ENCODE measurements at regions not wholly inside any gene's neighbourhood (a gene's known extent, or its start where the extent isn't known, plus 50 kb on each side); places are given as distances from the start of the nearest gene placed in this dataset.
A peak's percentile ranks its signal among the peaks of the same experiment; 100 is the strongest.
"Not testable (repeated sequence)": the region's sequence is repeated elsewhere in the genome, so short reads cannot be mapped to it uniquely, and the experiment has no call there.

- DNase-seq (ENCODE audit: low read depth in 2 of 2), result no peak
Observed at GRCh38 chr3:106447723-106448301, 579.0 kb upstream of the CBLB start.

DNA sequence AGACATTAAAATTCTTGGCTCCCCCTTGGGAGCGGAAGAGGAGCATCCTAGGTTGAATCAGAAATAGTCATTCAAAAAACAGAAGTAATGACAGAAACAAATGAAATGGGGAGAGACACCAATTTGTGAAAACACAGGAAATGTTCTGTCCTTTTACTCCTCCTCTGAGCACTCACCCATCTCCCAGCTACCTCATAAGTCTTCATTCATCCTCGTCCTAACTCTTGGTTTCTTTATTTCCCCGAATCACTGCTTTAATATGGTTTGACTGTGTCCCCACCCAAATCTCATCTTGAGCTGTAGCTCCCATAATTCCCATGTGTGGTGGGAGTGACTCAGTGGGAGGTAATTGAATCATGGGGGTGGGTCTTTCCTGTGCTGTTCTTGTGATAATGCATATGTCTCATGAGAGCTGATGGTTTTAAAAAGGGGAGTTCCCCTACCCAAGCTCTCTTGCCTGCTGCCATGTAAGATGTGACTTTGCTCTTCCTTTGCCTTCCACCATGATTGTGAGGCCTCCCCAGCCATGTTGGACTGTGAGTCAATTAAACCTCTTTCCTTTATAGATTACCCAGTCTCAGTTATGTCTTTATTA lies 579.7 kb upstream of the CBLB start:
- DNase-seq (ENCODE audit: low read depth in 2 of 2), result not testable (repeated sequence)

GRCh38 chr3:106452096-106452495 lies 583.3 kb upstream of the CBLB start:
- no peak for DNase-seq (ENCODE audit: low read depth in 2 of 2)

- DNase-seq (ENCODE audit: low read depth in 2 of 2), result no peak
Observed at GRCh38 chr3:106454497-106454896, 585.7 kb upstream of the CBLB start.

DNA sequence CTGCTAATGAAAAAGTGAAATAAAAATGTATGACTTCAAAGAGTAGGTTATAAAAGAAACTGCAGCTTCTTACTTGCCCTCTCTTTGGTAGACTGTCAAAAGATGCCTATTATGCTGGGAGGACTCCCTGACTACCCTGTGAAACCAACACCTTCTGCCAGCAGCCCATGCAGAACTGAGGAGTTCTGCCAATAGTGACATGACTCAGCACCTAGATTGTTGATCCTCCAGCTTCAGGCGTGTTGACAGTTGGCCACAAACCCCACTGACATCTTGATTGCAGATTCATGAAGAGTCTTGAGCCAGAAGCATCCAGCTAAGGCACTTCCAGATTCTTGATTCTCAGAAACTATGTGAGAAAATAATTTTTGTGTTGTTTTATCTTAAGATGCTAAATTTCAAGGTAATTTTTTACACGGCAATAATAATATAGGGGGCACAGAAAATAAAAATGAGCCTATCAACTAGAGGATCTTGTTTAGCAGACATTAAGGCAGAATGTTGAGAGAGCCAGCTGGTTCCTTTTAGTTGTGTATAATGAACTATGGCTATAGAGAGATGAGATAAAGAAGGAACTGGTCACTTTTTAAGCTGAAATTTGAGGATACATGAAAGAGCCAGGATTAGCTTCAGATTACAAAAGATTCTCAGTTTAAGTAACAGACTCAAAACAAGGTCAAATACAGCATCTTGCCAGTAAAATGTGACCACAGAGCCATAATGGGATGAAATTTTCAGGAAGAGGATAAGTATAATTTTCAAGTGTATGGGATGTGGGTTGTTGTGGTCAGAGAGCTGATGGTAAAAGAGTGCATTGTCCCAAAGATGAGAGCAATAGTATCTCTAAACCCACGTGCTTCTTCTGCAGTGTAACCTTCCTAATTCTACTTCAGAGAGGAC lies 588.7 kb upstream of the CBLB start:
- peak; percentile 18 to 19 for DNase-seq (ENCODE audit: low read depth in 2 of 2)

GRCh38 chr3:106458952-106459351 lies 590.1 kb upstream of the CBLB start:
- no peak for DNase-seq (ENCODE audit: low read depth in 2 of 2)

DNA sequence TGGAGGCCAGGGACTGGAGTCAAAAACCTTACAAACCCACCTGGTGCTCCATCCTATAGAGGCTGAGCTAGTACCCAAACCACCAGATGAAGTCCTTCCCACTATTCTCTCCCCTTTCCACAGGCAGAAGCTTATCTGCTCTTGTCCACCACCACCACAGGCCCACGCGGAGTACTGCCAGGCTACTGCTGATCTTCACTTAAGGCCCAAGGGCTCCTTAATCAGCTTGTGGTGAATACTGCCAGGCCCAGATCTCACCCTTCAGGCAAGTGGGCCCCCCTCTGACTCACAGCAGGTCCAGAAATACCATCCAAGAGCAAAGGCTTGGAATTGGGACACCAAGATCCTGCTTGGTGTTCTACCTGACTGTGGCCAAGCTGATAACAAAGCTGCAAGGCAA lies 598.1 kb upstream of the CBLB start:
- no peak for DNase-seq (ENCODE audit: low read depth in 2 of 2)

DNA sequence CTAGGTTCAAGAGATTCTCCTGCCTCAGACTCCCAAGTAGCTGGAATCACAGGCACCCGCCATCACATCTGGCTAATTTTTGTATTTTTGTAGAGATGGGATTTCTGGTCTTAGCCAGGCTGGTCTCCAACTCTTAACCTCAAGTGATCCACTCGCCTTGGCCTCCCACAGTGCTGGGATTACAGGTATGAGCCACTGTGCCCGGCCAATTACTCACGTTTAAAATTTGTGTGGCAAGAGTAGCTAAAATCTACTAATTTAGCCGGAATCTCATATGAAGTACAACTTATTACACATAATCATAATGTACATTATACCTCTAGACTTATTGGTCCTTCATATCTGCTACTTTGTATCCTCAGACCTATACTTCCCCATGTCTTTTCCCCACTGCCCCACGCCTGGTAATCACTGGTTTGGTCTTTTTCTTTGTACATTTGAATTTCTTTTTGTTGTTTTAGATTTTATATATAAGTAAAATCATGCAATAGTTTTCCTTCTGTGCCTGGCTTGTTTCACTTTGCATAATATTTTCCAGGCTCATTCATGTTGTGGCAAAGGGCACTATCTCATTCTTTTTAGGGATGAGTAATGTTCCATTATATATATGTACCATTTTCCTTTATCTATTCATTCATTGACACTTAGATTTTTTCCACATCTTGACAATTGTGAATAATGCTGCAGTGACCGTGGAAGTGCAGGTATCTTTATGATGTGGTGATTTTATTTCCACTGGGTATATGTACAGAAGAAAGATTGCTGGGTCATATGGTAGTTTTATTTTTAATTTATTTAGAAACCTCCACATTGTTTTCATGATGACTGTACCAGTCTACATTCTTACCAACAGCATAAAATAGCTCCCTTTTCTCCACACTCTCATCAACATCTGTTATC lies 605.0 kb upstream of the CBLB start:
- DNase-seq (ENCODE audit: low read depth in 2 of 2), result peak in 1 of 2 donors; percentile 40

- no peak for DNase-seq (ENCODE audit: low read depth in 2 of 2)
Observed at GRCh38 chr3:106482451-106482850, 613.6 kb upstream of the CBLB start.

DNA sequence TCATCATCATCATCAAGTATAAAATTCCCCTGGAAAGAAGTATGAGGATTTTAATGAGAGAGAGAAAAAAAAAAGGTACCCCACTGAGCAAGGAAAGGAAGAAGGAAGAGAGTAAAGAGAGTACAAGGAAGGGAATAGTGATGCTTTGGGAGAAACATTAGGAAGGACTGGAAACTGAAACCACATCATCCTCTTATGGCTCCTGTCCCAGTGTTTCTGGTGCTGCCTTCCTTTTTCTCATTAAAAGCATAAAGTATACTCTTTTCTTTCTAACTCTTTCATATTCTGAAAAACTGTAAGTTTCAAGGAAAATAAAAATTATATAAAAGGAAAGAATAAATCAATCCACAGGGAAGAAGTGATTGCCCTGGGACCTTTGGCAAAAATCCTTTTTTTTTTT lies 616.4 kb upstream of the CBLB start:
- no peak for DNase-seq (ENCODE audit: low read depth in 2 of 2)

- no peak for DNase-seq (ENCODE audit: low read depth in 2 of 2)
Observed at GRCh38 chr3:106485802-106486201, 617.0 kb upstream of the CBLB start.

- not testable (repeated sequence) for DNase-seq (ENCODE audit: low read depth in 2 of 2)
Observed at GRCh38 chr3:106486945-106487639, 618.3 kb upstream of the CBLB start.

- DNase-seq (ENCODE audit: low read depth in 2 of 2), result no peak
Observed at GRCh38 chr3:106488331-106488730, 619.5 kb upstream of the CBLB start.

GRCh38 chr3:106491796-106492195 lies 623.0 kb upstream of the CBLB start:
- no peak for DNase-seq (ENCODE audit: low read depth in 2 of 2)

- DNase-seq (ENCODE audit: low read depth in 2 of 2), result no peak
Observed at GRCh38 chr3:106508331-106508893, 639.6 kb upstream of the CBLB start.

DNA sequence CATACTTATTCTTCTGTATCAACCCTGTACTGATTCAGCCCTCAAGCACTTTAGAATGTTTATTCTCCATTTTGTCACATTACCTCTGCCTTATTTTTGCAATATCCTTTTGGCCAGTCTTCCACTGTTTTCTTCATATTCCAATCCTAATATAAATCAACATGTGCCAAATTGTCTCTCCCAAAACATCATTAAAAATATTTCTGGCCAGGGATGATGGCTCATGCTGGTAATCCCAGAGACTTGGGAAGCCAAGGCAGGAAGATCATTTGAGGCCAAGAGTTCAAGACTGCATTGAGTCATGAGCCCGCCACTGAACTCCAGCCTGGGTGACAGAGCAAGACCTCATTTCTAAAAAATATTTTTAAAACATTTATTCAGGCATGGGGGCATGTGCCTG lies 641.4 kb upstream of the CBLB start:
- DNase-seq (ENCODE audit: low read depth in 2 of 2), result no peak

DNA sequence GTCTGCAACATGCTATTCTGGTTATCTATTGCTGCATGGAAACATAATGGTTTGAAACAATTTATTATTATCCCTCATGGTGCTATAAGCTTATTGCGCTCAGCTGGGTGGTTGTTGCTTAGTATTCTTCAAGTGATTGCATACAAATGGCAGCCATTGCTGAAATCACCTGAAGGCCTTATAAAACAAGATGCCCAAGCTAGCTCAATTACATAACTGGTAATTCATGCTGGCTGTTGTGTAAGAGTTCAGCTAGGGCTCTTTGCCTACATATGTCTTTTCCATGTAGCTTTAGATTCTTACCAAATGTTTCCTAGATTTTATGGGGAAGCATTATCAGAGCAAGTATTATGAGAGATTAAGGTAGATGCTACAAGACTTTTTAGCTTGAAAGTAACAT lies 644.0 kb upstream of the CBLB start:
- no peak for DNase-seq (ENCODE audit: low read depth in 2 of 2)

DNA sequence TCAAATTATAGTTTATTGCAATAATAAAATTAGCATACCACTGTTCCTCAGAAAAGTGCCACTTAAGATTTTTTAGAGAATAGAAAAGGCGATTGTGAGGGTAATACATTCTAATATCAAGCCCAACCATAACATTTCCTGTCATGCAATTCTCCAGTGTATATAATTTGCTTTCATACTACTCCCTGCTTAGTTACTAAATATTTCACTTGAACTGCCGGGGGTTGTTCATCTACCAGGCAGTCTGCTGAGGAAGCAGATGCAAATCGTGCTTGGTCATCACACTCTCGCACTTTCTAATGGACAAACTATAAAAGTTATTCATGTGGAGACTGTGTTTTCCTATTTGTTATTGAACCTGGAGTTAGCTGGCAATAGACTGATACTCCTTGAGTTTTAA lies 645.6 kb upstream of the CBLB start:
- no peak for DNase-seq (ENCODE audit: low read depth in 2 of 2)

DNA sequence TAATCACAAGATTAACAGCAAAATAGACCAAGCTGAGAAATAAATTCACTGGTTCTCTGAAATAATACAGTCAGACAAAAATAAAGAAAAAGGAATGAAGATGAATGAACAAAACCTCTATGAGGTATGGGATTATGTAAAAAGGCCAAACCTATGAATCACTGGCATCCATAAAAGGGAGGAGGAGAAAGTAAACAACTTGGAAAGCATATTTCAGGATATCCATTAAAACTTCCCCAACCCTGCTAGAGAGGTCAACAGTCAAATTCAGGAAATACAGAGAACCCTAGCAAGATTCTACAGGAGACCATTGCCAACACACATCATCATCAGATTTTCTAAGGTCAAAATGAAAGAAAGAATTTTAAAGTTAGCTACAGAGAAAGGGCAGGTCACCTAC lies 649.7 kb upstream of the CBLB start:
- no peak for DNase-seq (ENCODE audit: low read depth in 2 of 2)

DNA sequence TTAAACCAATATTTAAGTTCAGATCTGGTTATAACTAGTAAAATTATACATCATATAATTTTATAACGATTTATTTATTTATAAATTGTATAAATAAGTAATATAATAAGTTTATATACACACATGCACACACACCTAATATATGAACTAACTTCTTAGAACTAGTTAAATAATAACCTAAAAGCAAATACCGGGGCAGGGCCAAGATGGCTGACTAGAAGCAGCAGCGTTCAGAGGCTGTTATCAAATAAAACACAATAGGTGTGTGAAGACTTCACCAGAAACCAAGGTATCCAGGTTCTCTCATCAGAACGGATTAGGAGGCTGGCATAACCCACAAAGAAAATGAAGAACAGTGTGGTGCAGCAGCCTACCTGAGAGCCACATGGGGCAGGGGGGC lies 653.6 kb upstream of the CBLB start:
- DNase-seq (ENCODE audit: low read depth in 2 of 2), result no peak

- no peak for DNase-seq (ENCODE audit: low read depth in 2 of 2)
Observed at GRCh38 chr3:106528932-106529331, 660.1 kb upstream of the CBLB start.
